CD4-positive, alpha-beta memory T cell (primary cell): ENCODE measurements at regions not wholly inside any gene's neighbourhood (a gene's known extent, or its start where the extent isn't known, plus 50 kb on each side); places are given as distances from the start of the nearest gene placed in this dataset.
A peak's percentile ranks its signal among the peaks of the same experiment; 100 is the strongest.

Experiments used
- CTCF ChIA-PET: fragments of 350-600 bp; sonication (Branson Sonifier 250); formaldehyde crosslinking; loops from one replicate; lab custom pipeline; 2021; ENCODE audit warnings: inconsistent platforms; ENCODE audit not compliant: partially characterized antibody; lab: Charles Lee
- POLR2A ChIA-PET: fragments of 350-600 bp; sonication (Branson Sonifier 250); formaldehyde crosslinking; loops from one replicate; lab custom pipeline; 2021; ENCODE audit not compliant: partially characterized antibody; lab: Charles Lee
- DNase-seq, 5 donors: peaks; one replicate each; pipeline versions ENCODE4 v3.0.0 to v3.0.0-alpha.2; 2020 to 2022; ENCODE audit warnings: mixed read lengths in 1 of 5
- H3K27ac ChIP-seq: one replicate; pipeline ENCODE4 v1.7.0; 2013; ENCODE audit warnings: low read depth, low read length
- H3K27me3 ChIP-seq: 2 replicates; pipeline ENCODE4 v1.7.0; 2013; ENCODE audit warnings: mild to moderate bottlenecking, low read length, moderate library complexity; ENCODE audit not compliant: insufficient read depth
- H3K36me3 ChIP-seq: 2 replicates; pipeline ENCODE4 v1.7.0; 2013; ENCODE audit warnings: mild to moderate bottlenecking, low read length, moderate library complexity; ENCODE audit not compliant: insufficient read depth
- H3K4me1 ChIP-seq: 2 replicates; pipeline ENCODE4 v1.7.0; 2013; ENCODE audit warnings: mild to moderate bottlenecking, low read length, moderate library complexity; ENCODE audit not compliant: insufficient read depth
- H3K4me3 ChIP-seq, 2 donors: one replicate each; pipeline ENCODE4 v1.7.0; 2013; ENCODE audit warnings: low read length in 2 of 2, mild to moderate bottlenecking in 1 of 2
- H3K9me3 ChIP-seq, 2 donors: one replicate each; pipeline ENCODE4 v1.7.0; 2013; ENCODE audit warnings: low read length in 2 of 2, control low read depth in 1 of 2; ENCODE audit not compliant: control insufficient read depth in 1 of 2
- H3K27ac Mint-ChIP-seq, 7 donors: one replicate each; pipeline ENCODE4 v1.8.0; 2020 to 2021; ENCODE audit warnings: mixed read lengths in 7 of 7, mild to moderate bottlenecking in 6 of 7, inconsistent platforms in 3 of 7, moderate library complexity in 3 of 7
- H3K27me3 Mint-ChIP-seq, 2 donors: one replicate each; pipeline ENCODE4 v1.8.0; 2020 to 2021; ENCODE audit warnings: mixed read lengths in 2 of 2
- H3K36me3 Mint-ChIP-seq, 2 donors: one replicate each; pipeline ENCODE4 v1.8.0; 2020 to 2021; ENCODE audit warnings: mixed read lengths in 2 of 2, inconsistent platforms in 1 of 2, mild to moderate bottlenecking in 1 of 2
- H3K4me1 Mint-ChIP-seq, 4 donors: one replicate each; pipeline ENCODE4 v1.8.0; 2020 to 2021; ENCODE audit warnings: mixed read lengths in 4 of 4, mild to moderate bottlenecking in 1 of 4
- H3K4me3 Mint-ChIP-seq, 8 donors: one replicate each; pipeline ENCODE4 v1.8.0; 2020 to 2021; ENCODE audit warnings: mixed read lengths in 8 of 8, mild to moderate bottlenecking in 7 of 8, moderate library complexity in 6 of 8, inconsistent platforms in 3 of 8
- H3K9me3 Mint-ChIP-seq, 8 donors: one replicate each; pipeline ENCODE4 v1.8.0; 2020 to 2021; ENCODE audit warnings: mixed read lengths in 8 of 8, mild to moderate bottlenecking in 5 of 8, inconsistent platforms in 3 of 8, moderate library complexity in 1 of 8
- intact Hi-C: fragments of 100-400 bp; cut with micrococcal nuclease; formaldehyde crosslinking; loops from one replicate; pipeline ENCODE4 v1.15.1; 2023

DNA sequence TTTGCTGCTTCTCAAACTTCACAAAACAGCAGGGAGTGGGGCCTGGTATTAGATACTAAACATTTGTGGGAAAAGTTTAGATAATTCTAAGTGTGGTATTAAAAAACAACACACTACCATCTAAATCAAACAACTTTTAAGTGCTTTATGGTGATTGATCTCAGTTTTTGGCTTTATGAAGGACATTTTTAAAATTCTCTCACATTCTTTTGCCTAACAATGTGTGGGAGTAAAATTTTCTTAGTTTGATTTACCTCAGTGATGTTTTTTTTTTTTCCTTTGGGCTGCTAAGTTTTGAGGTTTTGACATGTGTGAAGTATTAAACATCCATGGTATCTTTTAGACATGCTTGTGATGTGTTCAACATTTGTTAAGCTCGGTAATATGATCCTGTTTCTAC lies 116.2 kb downstream of the DISP1 start:
- Mint-ChIP-seq H3K27me3 (no peaks in the 10 kb centered on the region), H3K4me1 (no peaks in the 10 kb centered on the region), H3K9me3 (no peaks in the 10 kb centered on the region), H3K36me3 (no peaks in the 10 kb centered on the region), H3K27ac (peak overlapping the region in 1 of 7 donors; percentile 10), H3K4me3 (no peak overlapping the region)
- DNase-seq: no peak
- intact Hi-C loops: no loop called here
- Histone ChIP-seq H3K27ac (no peak overlapping the region), H3K9me3 (no peaks in the 10 kb centered on the region), H3K27me3 (no peaks in the 10 kb centered on the region), H3K36me3 (no peaks in the 10 kb centered on the region), H3K4me1 (no peaks in the 10 kb centered on the region), H3K4me3 (no peak overlapping the region)
- ChIA-PET CTCF (no interaction called here), POLR2A (no interaction called here)

GRCh38 chr1:222933273-222933672 lies 118.4 kb downstream of the DISP1 start:
- H3K36me3 Mint-ChIP-seq: no peaks in the 10 kb centered on the region
- no peaks in the 10 kb centered on the region for H3K4me1 Mint-ChIP-seq
- H3K27me3 Mint-ChIP-seq: no peaks in the 10 kb centered on the region
- no peak for DNase-seq
- H3K27me3 ChIP-seq: no peaks in the 10 kb centered on the region
- no peaks in the 10 kb centered on the region for H3K9me3 ChIP-seq
- H3K4me3 Mint-ChIP-seq: no peak overlapping the region
- H3K9me3 Mint-ChIP-seq: no peaks in the 10 kb centered on the region
- ChIA-PET POLR2A (no interaction called here), CTCF (no interaction called here)
- no peak overlapping the region for H3K27ac Mint-ChIP-seq
- H3K4me1 ChIP-seq: no peaks in the 10 kb centered on the region
- no peak overlapping the region for H3K4me3 ChIP-seq
- H3K27ac ChIP-seq: no peak overlapping the region
- H3K36me3 ChIP-seq: no peaks in the 10 kb centered on the region
- intact Hi-C loops: no loop called here

DNA sequence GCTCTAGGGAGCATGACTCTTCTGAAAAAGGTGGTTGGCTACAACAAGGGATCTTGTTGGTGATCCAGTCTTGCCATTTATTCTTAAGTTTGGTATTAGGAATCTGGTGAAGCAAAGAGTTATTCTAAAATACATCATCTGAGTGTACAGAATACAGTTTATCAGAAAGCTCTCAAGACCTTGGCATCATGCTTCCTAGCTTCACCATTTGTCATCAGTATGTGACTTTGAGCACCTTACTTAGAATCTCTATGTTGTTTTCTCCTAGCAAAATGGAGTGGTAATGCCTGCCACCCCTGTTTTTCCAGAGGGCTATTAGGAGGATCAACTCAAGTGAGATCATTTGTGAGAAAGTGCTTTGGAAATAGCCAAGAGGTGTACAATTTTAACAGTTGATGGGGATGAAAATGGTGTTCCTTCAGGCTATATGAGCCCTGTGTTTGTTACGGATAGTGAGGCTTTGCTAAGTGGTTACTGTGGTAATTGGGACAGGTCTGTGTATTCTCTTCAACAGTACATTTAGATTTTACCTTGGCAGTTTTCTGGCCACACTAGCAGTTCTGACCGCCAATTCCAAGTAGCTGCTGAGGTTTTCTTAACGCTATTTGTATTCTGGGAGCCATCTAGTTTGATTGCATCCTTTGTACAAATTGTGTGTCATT lies 120.5 kb downstream of the DISP1 start:
- no peak overlapping the region for H3K27ac Mint-ChIP-seq
- intact Hi-C loops: no loop called here
- H3K9me3 Mint-ChIP-seq: no peaks in the 10 kb centered on the region
- H3K27me3 Mint-ChIP-seq: no peaks in the 10 kb centered on the region
- no peaks in the 10 kb centered on the region for H3K9me3 ChIP-seq
- H3K36me3 ChIP-seq: no peaks in the 10 kb centered on the region
- H3K4me3 Mint-ChIP-seq: no peak overlapping the region
- ChIA-PET POLR2A (no interaction called here), CTCF (no interaction called here)
- H3K4me3 ChIP-seq: no peak overlapping the region
- no peaks in the 10 kb centered on the region for H3K4me1 ChIP-seq
- peaks cover 0 to 2% (median 0%) of the 10 kb centered on the region in 4 donors for H3K4me1 Mint-ChIP-seq
- no peaks in the 10 kb centered on the region for H3K27me3 ChIP-seq
- no peak for DNase-seq
- no peak overlapping the region for H3K27ac ChIP-seq
- H3K36me3 Mint-ChIP-seq: peaks cover 1 to 4% of the 10 kb centered on the region in 2 donors

DNA sequence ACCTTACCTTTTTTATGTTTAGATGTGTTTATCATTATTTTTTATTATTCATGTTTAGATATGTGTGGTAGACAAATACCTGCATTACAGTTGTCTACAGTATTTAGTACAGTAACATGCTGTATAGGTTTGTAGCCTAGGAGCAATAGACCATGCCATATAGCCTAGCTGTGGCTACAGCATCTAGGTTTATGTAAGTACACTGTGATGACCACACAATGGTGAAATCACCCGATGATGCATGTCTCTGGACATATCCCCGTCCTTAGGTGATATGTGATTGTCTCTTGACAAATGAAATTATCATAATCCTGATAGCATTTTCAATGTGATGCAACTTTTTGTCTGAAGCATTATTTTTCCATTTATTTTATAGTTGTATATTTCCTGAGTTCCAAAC lies 121.2 kb downstream of the DISP1 start:
- Histone ChIP-seq H3K4me3 (no peak overlapping the region), H3K9me3 (no peaks in the 10 kb centered on the region), H3K27ac (no peak overlapping the region), H3K4me1 (no peaks in the 10 kb centered on the region), H3K27me3 (no peaks in the 10 kb centered on the region), H3K36me3 (no peaks in the 10 kb centered on the region)
- CTCF ChIA-PET: no interaction called here
- peaks cover 1 to 8% of the 10 kb centered on the region in 2 donors for H3K36me3 Mint-ChIP-seq
- H3K27me3 Mint-ChIP-seq: no peaks in the 10 kb centered on the region
- no peak overlapping the region for H3K4me3 Mint-ChIP-seq
- H3K27ac Mint-ChIP-seq: no peak overlapping the region
- H3K4me1 Mint-ChIP-seq: peaks cover 0 to 2% (median 0%) of the 10 kb centered on the region in 4 donors
- POLR2A ChIA-PET: no interaction called here
- no peaks in the 10 kb centered on the region for H3K9me3 Mint-ChIP-seq
- DNase-seq: no peak
- intact Hi-C loops: no loop called here

DNA sequence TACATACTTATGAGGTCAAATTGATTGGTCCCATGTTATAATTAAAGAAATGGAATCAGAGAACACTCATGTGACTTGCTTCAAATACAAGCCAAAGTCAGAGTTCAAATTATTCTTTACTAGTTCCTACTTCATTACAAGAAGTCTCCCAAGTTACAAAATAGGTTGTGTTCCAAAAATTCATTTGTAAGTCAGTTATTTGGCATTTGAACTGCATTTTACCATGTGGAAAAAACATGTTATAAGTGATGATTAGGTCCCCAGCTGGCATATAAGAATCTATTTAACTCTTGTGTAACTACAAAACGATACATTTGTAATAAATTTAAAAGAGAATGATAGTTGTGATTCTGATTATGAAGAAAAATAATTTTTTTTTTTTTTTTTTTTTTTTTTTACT lies 124.1 kb downstream of the DISP1 start:
- Histone ChIP-seq H3K27me3 (no peaks in the 10 kb centered on the region), H3K4me1 (no peaks in the 10 kb centered on the region), H3K27ac (no peak overlapping the region), H3K9me3 (no peaks in the 10 kb centered on the region), H3K36me3 (no peaks in the 10 kb centered on the region), H3K4me3 (no peak overlapping the region)
- Mint-ChIP-seq H3K27me3 (no peaks in the 10 kb centered on the region), H3K4me3 (no peak overlapping the region), H3K9me3 (no peaks in the 10 kb centered on the region), H3K4me1 (peaks cover 0 to 2% (median 0%) of the 10 kb centered on the region in 4 donors), H3K27ac (no peak overlapping the region), H3K36me3 (peaks cover 6 to 22% of the 10 kb centered on the region in 2 donors)
- ChIA-PET POLR2A (no interaction called here), CTCF (no interaction called here)
- intact Hi-C loops: no loop called here
- no peak for DNase-seq

DNA sequence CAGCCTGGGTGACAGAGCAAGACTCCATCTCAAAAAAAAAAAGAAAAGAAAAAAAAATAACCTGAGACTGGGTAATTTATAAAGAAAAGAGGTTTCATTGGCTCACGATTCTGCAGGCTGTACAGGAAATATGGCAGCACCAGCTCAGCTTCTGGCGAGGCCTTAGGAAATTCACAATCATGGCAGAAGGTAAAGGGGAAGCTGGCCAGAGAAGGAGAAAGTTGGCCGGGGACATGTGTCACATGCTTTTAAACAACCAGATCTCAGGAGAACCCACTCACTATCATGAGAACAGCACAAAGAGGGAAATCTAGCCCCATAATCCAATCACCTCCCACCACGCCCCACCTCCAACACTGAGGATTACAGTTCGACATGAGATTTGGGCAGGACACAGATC lies 125.3 kb downstream of the DISP1 start:
- Mint-ChIP-seq H3K9me3 (no peaks in the 10 kb centered on the region), H3K36me3 (peaks cover 8 to 28% of the 10 kb centered on the region in 2 donors), H3K27me3 (no peaks in the 10 kb centered on the region), H3K4me3 (no peak overlapping the region), H3K4me1 (peaks cover 0 to 2% (median 0%) of the 10 kb centered on the region in 4 donors), H3K27ac (no peak overlapping the region)
- ChIA-PET CTCF (no interaction called here), POLR2A (no interaction called here)
- Histone ChIP-seq H3K36me3 (no peaks in the 10 kb centered on the region), H3K4me1 (no peaks in the 10 kb centered on the region), H3K27me3 (no peaks in the 10 kb centered on the region), H3K27ac (no peak overlapping the region), H3K9me3 (no peaks in the 10 kb centered on the region), H3K4me3 (no peak overlapping the region)
- intact Hi-C loops: no loop called here
- DNase-seq: no peak

DNA sequence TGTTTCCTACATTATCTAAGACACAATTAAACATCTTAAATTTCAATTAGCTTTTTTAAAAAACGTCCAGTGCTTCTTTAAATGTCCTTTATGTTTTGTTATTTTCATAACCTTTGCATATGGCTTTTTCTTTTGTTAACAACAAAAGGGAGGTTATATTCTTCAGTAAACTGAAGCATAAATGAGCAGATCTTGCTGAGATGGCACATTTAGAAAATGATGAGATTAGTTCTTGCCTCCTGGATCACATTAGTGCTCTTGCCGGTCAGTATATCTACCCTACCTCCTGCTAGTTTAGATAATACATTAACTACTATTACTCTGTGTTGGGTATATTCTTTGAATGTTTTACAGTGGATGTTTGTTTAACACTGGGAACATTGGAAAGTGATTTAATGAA lies 126.1 kb downstream of the DISP1 start:
- POLR2A ChIA-PET: no interaction called here
- CTCF ChIA-PET: no interaction called here
- H3K4me3 Mint-ChIP-seq: no peak overlapping the region

More for the DNA sequence above, 126.1 kb downstream of the DISP1 start:
- Mint-ChIP-seq H3K9me3 (no peaks in the 10 kb centered on the region), H3K27ac (no peak overlapping the region), H3K27me3 (no peaks in the 10 kb centered on the region), H3K36me3 (peaks cover 8 to 28% of the 10 kb centered on the region in 2 donors), H3K4me1 (peaks cover 0 to 2% (median 0%) of the 10 kb centered on the region in 4 donors)
- intact Hi-C loops: no loop called here
- no peak overlapping the region for H3K4me3 ChIP-seq
- no peaks in the 10 kb centered on the region for H3K36me3 ChIP-seq
- no peaks in the 10 kb centered on the region for H3K9me3 ChIP-seq
- H3K27me3 ChIP-seq: no peaks in the 10 kb centered on the region
- H3K27ac ChIP-seq: no peak overlapping the region
- no peak for DNase-seq
- no peaks in the 10 kb centered on the region for H3K4me1 ChIP-seq
